ENCODE measurements at regions not wholly inside any gene's neighbourhood (a gene's known extent, or its start where the extent isn't known, plus 50 kb on each side); places are given as distances from the start of the nearest gene placed in this dataset.

DNA sequence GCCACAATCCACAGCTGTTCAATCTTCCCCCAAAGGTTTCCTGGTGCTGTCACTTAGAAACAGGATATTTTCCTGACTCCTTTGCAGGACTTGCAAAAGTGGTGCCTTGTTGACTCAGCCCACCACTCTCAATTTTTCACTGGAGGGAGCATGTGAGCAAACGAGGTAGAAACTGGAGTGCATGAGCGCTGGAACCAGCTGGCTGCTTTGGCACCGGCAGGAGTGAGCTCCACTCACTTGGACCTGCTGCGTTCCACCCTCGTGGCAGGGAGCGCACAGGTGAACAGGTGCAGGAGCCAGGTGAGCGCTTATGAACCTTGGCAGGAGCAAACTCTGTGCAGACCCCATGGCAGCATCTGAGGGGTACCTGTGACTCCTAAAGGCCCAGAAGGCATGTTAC lies 364.1 kb upstream of the RORB start:
- Mint-ChIP-seq H3K9me3 (ENCODE audit: unreplicated experiment) (no peaks in the 10 kb centered on the region), H3K4me3 (ENCODE audit: unreplicated experiment) (no peak overlapping the region), H3K27me3 (ENCODE audit: unreplicated experiment) (no peaks in the 10 kb centered on the region), H3K36me3 (ENCODE audit: unreplicated experiment) (no peaks in the 10 kb centered on the region), H3K4me1 (ENCODE audit: unreplicated experiment) (no peaks in the 10 kb centered on the region), H3K27ac (ENCODE audit: unreplicated experiment) (no peak overlapping the region)
- TF ChIP-seq, protein P1, sequence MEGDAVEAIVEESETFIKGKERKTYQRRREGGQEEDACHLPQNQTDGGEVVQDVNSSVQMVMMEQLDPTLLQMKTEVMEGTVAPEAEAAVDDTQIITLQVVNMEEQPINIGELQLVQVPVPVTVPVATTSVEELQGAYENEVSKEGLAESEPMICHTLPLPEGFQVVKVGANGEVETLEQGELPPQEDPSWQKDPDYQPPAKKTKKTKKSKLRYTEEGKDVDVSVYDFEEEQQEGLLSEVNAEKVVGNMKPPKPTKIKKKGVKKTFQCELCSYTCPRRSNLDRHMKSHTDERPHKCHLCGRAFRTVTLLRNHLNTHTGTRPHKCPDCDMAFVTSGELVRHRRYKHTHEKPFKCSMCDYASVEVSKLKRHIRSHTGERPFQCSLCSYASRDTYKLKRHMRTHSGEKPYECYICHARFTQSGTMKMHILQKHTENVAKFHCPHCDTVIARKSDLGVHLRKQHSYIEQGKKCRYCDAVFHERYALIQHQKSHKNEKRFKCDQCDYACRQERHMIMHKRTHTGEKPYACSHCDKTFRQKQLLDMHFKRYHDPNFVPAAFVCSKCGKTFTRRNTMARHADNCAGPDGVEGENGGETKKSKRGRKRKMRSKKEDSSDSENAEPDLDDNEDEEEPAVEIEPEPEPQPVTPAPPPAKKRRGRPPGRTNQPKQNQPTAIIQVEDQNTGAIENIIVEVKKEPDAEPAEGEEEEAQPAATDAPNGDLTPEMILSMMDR (IDR thresholded peaks at IDR 0.05), result no peak
- no peak for DNase-seq (ENCODE audit: extremely low spot score, unreplicated experiment)

DNA sequence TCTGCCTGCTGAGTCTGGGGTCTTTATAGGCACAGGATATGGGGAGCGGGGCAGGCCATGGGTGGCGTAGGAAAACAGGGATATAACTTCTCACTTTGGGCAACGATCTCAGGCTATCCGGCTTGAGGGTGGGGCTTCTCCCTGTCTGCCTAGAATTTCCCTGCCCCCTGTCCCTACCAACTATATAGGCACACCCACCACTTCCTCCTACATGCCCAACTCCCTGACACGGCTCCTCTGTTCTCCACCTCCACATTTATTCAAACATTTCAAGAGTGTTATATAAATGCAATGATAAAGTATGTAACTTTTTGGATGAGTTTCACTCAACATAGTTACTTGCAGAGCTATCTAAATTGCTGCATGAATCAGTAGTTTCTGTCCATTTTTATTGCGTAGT lies 363.2 kb upstream of the RORB start:
- Mint-ChIP-seq H3K27ac (ENCODE audit: unreplicated experiment) (no peak overlapping the region), H3K36me3 (ENCODE audit: unreplicated experiment) (no peaks in the 10 kb centered on the region), H3K4me3 (ENCODE audit: unreplicated experiment) (no peak overlapping the region), H3K9me3 (ENCODE audit: unreplicated experiment) (no peaks in the 10 kb centered on the region), H3K4me1 (ENCODE audit: unreplicated experiment) (no peaks in the 10 kb centered on the region), H3K27me3 (ENCODE audit: unreplicated experiment) (no peaks in the 10 kb centered on the region)
- TF ChIP-seq, protein P1 (IDR thresholded peaks at IDR 0.05), result no peak
- no peak for DNase-seq (ENCODE audit: extremely low spot score, unreplicated experiment)

DNA sequence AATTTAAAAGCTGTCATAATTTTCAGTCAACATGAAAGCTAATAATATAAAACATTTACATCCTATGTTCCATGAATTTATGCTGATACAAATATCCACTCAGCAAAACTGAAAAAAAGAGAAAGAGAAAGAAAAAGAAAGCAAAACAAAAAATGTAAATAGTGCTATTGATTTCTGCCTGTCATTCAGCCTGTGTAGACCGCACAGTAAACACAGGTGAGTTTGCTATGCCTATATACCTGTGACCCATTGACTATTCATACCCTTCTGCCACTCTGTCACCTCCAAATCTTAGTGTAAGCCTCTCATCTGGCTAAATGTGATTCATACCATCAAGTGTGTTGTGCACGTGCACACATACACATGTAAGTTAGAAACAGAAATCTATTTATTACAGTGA lies 359.0 kb upstream of the RORB start:
- Mint-ChIP-seq H3K27me3 (ENCODE audit: unreplicated experiment) (no peaks in the 10 kb centered on the region), H3K36me3 (ENCODE audit: unreplicated experiment) (no peaks in the 10 kb centered on the region), H3K27ac (ENCODE audit: unreplicated experiment) (no peak overlapping the region), H3K4me1 (ENCODE audit: unreplicated experiment) (no peaks in the 10 kb centered on the region), H3K4me3 (ENCODE audit: unreplicated experiment) (no peak overlapping the region), H3K9me3 (ENCODE audit: unreplicated experiment) (no peaks in the 10 kb centered on the region)
- TF ChIP-seq, protein P1 (IDR thresholded peaks at IDR 0.05), result no peak
- no peak for DNase-seq (ENCODE audit: extremely low spot score, unreplicated experiment)

DNA sequence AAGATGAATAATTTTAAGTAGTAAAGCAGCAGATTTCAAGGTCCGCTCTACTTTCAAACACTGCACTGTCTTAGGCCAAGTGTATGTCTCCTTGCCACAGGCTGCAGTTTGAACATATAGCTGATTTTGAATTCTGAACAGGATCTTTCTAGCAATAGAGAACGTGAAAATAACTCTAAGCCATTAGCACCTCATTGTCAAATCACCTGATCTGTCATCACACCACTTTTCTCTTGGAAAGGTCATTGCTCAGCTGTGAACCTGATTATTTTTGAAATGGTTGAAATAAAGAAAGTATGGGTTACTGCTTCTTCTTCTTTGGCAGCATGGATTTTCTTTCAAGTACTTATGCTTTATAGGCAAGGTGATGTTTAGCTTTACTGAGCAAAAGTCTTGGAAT lies 357.0 kb upstream of the RORB start:
- no peaks in the 10 kb centered on the region for H3K9me3 Mint-ChIP-seq (ENCODE audit: unreplicated experiment)
- TF ChIP-seq, protein P1 (IDR thresholded peaks at IDR 0.05), result no peak
- H3K4me3 Mint-ChIP-seq (ENCODE audit: unreplicated experiment), result no peak overlapping the region
- no peak for DNase-seq (ENCODE audit: extremely low spot score, unreplicated experiment)
- no peak overlapping the region for H3K27ac Mint-ChIP-seq (ENCODE audit: unreplicated experiment)
- no peaks in the 10 kb centered on the region for H3K27me3 Mint-ChIP-seq (ENCODE audit: unreplicated experiment)
- no peaks in the 10 kb centered on the region for H3K4me1 Mint-ChIP-seq (ENCODE audit: unreplicated experiment)
- H3K36me3 Mint-ChIP-seq (ENCODE audit: unreplicated experiment), result no peaks in the 10 kb centered on the region

DNA sequence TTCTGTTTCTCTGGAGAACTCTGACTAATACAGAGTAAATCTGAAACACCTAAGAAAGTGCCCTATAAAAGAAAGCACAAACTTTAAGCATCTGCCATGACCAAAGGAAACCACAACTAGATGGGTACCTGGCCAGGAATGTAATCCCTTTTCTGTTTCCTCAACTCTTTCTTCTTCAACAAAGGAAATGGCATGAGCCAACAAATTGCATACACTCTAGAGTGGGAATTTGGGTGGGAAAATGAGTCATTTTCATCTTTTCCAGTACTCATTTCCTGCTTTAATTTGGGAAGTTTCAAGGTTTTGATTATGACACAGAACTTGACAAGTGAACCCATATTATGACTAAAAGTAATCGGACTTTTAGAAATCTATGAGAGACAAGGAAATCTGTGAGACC lies 349.2 kb upstream of the RORB start:
- Mint-ChIP-seq H3K27me3 (ENCODE audit: unreplicated experiment) (no peaks in the 10 kb centered on the region), H3K9me3 (ENCODE audit: unreplicated experiment) (peaks cover 11% of the 10 kb centered on the region), H3K4me3 (ENCODE audit: unreplicated experiment) (no peak overlapping the region), H3K27ac (ENCODE audit: unreplicated experiment) (no peak overlapping the region), H3K4me1 (ENCODE audit: unreplicated experiment) (no peaks in the 10 kb centered on the region), H3K36me3 (ENCODE audit: unreplicated experiment) (no peaks in the 10 kb centered on the region)
- no peak for DNase-seq (ENCODE audit: extremely low spot score, unreplicated experiment)
- TF ChIP-seq, protein P1 (IDR thresholded peaks at IDR 0.05), result no peak
